Brain microvascular endothelial cell (primary cell): ENCODE measurements at regions not wholly inside any gene's neighbourhood (a gene's known extent, or its start where the extent isn't known, plus 50 kb on each side); places are given as distances from the start of the nearest gene placed in this dataset.

Experiments
- DNase-seq: peaks from one replicate; pipeline ENCODE4 v3.0.0-alpha.2; 2020
- H3K27ac ChIP-seq: fragments of 250-450 bp; sonication (Bioruptor Pico); 2 replicates; pipeline ENCODE4 v1.5.1; 2020; ENCODE audit warnings: mild to moderate bottlenecking, moderate library complexity
- H3K27me3 ChIP-seq: fragments of 250-450 bp; sonication (Bioruptor Pico); replicated peaks from 2 replicates; pipeline ENCODE4 v1.5.1; 2020; ENCODE audit warnings: mild to moderate bottlenecking
- H3K36me3 ChIP-seq: fragments of 250-450 bp; sonication (Bioruptor Pico); replicated peaks from 2 replicates; pipeline ENCODE4 v1.5.1; 2020; ENCODE audit warnings: mild to moderate bottlenecking
- H3K4me3 ChIP-seq: 2 replicates; pipeline ENCODE4 v1.5.1; 2011; ENCODE audit warnings: low read depth, mild to moderate bottlenecking, control low read depth, low read length, moderate library complexity
- in situ Hi-C: cut with HindIII; loops from 2 replicates; pipeline ENCODE4 v1.10.0; 2017; ENCODE audit warnings: low sequenced_read_pairs, low pct_ligation_motif_present
- TF ChIP-seq, protein P1 (sequence below): IDR thresholded peaks from 2 replicates; pipeline ENCODE4 v1.5.1; 2011; ENCODE audit warnings: low read depth, mild to moderate bottlenecking, moderate library complexity, low read length, control low read depth, inconsistent platforms; ENCODE audit errors: missing control alignments

- no peaks in the 10 kb centered on the region for H3K27me3 ChIP-seq
- no peak overlapping the region for H3K4me3 ChIP-seq
- H3K36me3 ChIP-seq, result no peaks in the 10 kb centered on the region
- in situ Hi-C loops, result no loop called here
- TF ChIP-seq, protein P1, sequence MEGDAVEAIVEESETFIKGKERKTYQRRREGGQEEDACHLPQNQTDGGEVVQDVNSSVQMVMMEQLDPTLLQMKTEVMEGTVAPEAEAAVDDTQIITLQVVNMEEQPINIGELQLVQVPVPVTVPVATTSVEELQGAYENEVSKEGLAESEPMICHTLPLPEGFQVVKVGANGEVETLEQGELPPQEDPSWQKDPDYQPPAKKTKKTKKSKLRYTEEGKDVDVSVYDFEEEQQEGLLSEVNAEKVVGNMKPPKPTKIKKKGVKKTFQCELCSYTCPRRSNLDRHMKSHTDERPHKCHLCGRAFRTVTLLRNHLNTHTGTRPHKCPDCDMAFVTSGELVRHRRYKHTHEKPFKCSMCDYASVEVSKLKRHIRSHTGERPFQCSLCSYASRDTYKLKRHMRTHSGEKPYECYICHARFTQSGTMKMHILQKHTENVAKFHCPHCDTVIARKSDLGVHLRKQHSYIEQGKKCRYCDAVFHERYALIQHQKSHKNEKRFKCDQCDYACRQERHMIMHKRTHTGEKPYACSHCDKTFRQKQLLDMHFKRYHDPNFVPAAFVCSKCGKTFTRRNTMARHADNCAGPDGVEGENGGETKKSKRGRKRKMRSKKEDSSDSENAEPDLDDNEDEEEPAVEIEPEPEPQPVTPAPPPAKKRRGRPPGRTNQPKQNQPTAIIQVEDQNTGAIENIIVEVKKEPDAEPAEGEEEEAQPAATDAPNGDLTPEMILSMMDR, result no peak
- DNase-seq, result no peak
- H3K27ac ChIP-seq, result no peak overlapping the region
These were observed 152.1 kb upstream of the THRB start for GRCh38 chr3:24646790-24647189.

DNA sequence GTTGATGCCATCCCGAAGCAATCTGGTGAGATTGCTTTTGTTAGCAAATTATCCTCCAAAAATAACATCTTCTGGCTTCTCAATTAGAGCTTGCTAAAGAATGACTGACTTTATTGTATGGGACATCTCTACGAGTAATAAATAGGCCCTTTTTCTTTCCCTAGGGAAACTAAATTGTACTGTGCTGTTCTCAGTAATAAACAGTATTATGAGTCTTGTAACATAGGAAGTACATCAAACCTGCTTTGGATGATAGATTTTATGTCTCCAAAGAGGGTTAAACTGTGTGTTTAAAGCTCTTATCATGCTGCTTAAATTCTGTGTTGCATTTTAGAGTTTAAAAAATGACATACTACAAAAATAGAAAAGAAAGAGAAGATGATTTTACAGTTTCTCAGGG is 153.4 kb upstream of the THRB start:
- TF ChIP-seq, protein P1, result no peak
- Histone ChIP-seq H3K4me3 (no peak overlapping the region), H3K27ac (no peak overlapping the region), H3K27me3 (no peaks in the 10 kb centered on the region), H3K36me3 (no peaks in the 10 kb centered on the region)
- in situ Hi-C loops, result no loop called here
- DNase-seq, result no peak

- TF ChIP-seq, protein P1, result no peak
- Histone ChIP-seq H3K27ac (no peak overlapping the region), H3K4me3 (no peak overlapping the region), H3K36me3 (no peaks in the 10 kb centered on the region), H3K27me3 (no peaks in the 10 kb centered on the region)
- no peak for DNase-seq
- in situ Hi-C loops, result no loop called here
These were observed 156.2 kb upstream of the THRB start for GRCh38 chr3:24650839-24651238.

GRCh38 chr3:24657870-24658510 is 163.3 kb upstream of the THRB start:
- Histone ChIP-seq H3K36me3 (no peaks in the 10 kb centered on the region), H3K27me3 (no peaks in the 10 kb centered on the region), H3K4me3 (no peak overlapping the region), H3K27ac (no peak overlapping the region)
- in situ Hi-C loops, result no loop called here
- TF ChIP-seq, protein P1, result no peak
- DNase-seq, result no peak

DNA sequence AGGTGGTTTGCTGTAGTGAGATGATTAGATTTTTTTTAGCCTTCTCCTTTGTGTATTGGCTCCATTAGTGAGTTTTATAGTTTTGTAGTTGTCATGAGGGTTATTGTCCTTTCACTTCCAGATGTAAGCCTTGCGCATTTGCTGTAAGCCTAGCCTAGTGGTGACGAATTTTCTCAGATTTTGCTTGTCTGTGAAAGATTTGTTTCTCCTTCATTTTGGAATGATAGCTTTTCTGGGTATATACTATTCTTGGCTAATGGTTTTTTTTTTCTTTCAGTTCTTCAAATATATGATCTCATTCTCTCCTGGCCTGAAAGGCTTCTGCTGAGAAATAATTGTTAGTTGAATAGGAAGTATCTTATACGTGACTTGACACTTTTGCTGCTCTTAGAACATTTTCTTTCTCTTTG is 166.5 kb upstream of the THRB start:
- TF ChIP-seq, protein P1, result no peak
- no peak overlapping the region for H3K27ac ChIP-seq
- DNase-seq, result no peak
- no peaks in the 10 kb centered on the region for H3K27me3 ChIP-seq
- H3K36me3 ChIP-seq, result no peaks in the 10 kb centered on the region
- in situ Hi-C loops, result no loop called here
- H3K4me3 ChIP-seq, result no peak overlapping the region
